HG03139 (cell line): ENCODE measurements at regions not wholly inside any gene's neighbourhood (a gene's known extent, or its start where the extent isn't known, plus 50 kb on each side); places are given as distances from the start of the nearest gene placed in this dataset.
"Not testable (repeated sequence)": the region's sequence is repeated elsewhere in the genome, so short reads cannot be mapped to it uniquely, and the experiment has no call there.

ENCODE experiments used
- ATAC-seq: cut with Tn5 transposase; IDR thresholded peaks from one replicate; pipeline ENCODE4 v1.9.1; 2021; ENCODE audit not compliant: unreplicated experiment

GRCh38 chr7:26958834-26959233 lies 94.4 kb upstream of the SKAP2 start:
- no peak for ATAC-seq

- no peak for ATAC-seq
Observed at GRCh38 chr7:26955516-26955915, 91.1 kb upstream of the SKAP2 start.

DNA sequence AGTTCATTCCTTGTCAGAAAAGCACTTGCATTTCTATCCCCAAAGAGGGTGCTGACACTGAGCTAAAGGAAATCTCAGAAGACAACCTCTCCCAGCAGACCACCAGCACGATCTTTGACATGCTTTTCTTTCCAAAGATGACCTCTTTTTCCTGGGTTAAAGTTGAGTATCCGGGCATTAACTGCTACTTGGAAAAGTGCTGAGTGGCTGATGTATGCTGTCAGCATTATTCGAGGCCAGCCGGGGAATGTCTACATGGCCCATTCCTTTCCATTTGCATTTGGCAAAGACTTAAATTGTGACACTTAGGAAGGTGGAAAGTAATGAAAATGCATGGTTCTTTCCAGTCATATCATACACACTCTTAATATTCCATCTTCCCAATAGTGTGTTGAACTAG lies 90.6 kb upstream of the SKAP2 start:
- no peak for ATAC-seq

DNA sequence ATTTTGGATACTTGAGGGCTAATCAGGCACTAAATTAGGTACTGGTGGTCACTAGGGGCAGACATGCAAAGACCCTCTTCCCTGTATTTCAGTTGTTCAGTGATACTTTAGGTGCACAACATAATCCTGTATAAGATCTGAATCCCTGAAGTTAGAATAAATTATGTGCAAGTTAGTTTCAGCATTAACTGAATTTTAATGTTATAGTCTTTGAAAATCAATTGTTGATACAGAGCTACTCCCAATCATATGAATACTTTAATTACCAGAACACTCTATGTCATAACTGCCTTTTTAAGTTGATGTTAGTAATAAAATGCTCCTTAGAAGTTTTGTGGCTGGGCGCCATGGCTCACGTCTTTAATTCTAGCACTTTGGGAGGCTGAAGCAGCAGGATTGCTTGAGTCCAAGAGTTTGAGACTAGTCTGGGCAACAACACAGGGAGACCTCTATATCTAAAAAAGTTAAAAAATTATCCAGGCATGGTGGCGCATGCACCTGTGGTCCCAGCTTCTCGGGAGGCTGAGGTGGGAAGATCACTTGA lies 87.1 kb upstream of the SKAP2 start:
- no peak for ATAC-seq

GRCh38 chr7:26950889-26951288 lies 86.5 kb upstream of the SKAP2 start:
- no peak for ATAC-seq

DNA sequence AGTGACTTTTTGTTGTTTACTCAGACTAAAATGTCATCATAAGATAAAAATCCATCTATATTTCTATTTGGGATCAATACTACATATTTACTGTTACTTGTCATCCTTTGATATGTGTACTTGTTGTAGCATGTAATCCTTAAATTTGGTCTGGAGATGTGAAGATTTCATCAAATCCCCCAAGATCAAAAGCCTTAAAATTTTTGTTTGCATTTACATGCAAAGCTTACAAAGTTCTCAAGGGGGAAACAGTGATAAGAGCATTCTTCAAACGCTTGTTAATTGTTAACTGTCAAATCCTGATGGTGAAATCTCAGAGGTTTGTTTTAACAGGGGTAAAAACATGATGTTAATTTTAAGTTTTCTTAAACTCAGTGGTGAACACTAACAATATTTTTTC lies 84.9 kb upstream of the SKAP2 start:
- ATAC-seq, result no peak

GRCh38 chr7:26948617-26949118 lies 84.3 kb upstream of the SKAP2 start:
- ATAC-seq, result no peak

- no peak for ATAC-seq
Observed at GRCh38 chr7:26944501-26945358, 80.3 kb upstream of the SKAP2 start.

DNA sequence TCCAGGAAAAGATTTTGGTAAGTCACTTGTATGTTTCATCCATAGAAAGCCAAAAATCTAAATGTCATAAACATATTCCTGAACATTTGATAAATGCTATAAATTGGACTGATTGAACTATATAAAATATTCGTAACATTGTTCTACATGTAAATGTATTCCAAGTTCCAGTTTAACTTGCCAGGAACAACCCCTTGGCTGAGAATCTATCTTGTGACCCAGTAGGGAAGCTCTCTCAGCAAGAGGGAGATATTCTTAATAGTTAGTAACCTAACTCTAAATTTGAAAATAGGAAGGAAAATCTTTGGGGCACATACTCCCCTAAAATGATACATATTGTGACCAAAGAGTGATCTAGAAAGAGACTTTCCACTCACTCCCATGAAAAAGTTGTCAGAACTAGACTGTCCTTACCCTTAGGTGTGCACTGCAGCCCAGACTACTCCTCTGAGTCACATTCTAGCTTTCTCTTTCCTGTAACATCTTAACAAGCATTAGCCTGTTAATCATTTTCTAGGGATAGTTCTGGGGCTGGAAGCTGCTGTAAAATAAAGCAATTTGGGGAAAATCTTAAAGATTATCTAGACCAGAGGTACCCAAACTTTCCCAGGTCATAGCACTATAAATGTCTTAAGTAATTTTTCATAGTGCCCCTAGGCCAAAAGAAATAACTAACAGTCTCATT lies 73.7 kb upstream of the SKAP2 start:
- ATAC-seq, result peak; percentile 54

DNA sequence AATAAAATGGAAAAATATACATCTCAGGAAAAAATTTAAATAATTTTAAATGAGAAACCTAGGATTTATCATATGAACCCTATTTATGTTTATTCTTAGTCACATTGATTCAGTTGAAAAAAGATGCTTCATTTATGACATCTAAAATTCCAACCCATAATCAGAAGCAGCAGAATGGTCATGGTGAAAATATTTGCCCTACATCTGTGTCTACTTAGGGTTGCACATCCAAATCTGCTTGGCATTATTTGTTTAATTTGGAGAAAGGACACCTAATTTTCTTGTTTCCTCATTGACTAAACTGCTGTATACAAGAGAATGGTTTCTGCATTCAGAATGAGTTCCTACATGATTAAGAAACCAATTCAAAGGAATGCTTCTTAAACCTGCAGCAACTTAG lies 72.9 kb upstream of the SKAP2 start:
- ATAC-seq, result no peak

DNA sequence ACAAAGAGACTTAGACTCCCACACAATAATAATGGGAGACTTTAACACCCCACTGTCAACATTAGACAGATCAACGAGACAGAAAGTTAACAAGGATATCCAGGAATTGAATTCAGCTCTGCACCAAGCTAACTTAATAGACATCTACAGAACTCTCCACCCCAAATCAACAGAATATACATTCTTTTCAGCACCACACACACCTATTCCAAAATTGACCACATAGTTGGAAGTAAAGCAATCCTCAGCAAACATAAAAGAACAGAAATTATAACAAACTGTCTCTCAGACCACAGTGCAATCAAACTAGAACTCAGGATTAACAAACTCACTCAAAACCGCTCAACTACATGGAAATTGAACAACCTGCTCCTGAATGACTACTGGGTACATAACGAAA lies 68.2 kb upstream of the SKAP2 start:
- not testable (repeated sequence) for ATAC-seq

- ATAC-seq, result no peak
Observed at GRCh38 chr7:26930845-26931244, 66.5 kb upstream of the SKAP2 start.

DNA sequence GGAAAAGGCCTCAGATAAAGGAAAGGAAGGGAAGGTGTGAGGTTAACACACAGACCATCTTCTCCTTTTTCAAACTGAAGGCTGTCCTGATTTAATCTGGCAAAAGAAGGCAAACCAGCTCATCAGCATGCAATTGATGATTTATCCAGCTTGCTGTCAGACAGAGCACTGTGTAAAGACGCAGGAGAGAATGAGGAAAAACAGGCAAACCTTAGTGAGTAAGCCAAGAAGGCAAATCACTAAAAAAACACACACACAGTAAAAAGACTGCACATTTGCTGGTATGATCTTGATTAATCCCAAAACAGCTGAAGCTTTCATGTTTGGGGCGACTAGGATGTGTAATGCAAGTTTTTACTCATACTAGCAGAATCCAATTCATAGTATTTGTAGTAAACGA lies 65.8 kb upstream of the SKAP2 start:
- ATAC-seq, result no peak

GRCh38 chr7:26928703-26929347 lies 64.4 kb upstream of the SKAP2 start:
- ATAC-seq, result no peak

GRCh38 chr7:26925768-26926167 lies 61.4 kb upstream of the SKAP2 start:
- no peak for ATAC-seq

GRCh38 chr7:26924149-26924767 lies 59.9 kb upstream of the SKAP2 start:
- ATAC-seq, result no peak

GRCh38 chr7:26919906-26920493 lies 55.6 kb upstream of the SKAP2 start:
- ATAC-seq, result no peak

DNA sequence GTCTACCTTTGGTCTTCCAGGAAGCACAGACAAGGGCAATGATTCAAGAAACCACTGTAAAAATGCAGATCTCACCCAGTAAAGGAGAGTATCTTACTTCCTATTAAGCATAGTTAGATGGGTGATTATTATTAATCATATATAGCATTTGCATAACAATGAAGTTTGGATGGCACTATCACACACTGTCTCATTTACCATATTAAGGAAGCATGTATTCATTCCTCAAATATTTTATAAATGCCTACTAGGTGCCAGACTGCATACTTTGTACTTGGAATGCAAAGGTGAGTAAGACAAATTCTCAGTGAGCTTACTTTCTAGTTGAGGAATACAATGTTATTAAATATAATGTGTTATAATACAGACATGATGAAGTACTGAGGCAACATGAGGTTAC lies 53.9 kb upstream of the SKAP2 start:
- no peak for ATAC-seq

- no peak for ATAC-seq
Observed at GRCh38 chr7:26916779-26917320, 52.5 kb upstream of the SKAP2 start.

GRCh38 chr7:26916336-26916735 lies 51.9 kb upstream of the SKAP2 start:
- no peak for ATAC-seq
